Osteoblast (primary cell): ENCODE measurements at regions not wholly inside any gene's neighbourhood (a gene's known extent, or its start where the extent isn't known, plus 50 kb on each side); places are given as distances from the start of the nearest gene placed in this dataset.
"Not testable (repeated sequence)": the region's sequence is repeated elsewhere in the genome, so short reads cannot be mapped to it uniquely, and the experiment has no call there.

Experiments used
- DNase-seq: peaks from one replicate; pipeline ENCODE4 v3.0.0; 2011; ENCODE audit warnings: low spot score, mixed read lengths; ENCODE audit not compliant: insufficient read length; ENCODE audit errors: missing footprints
- H2AFZ ChIP-seq: 2 replicates; pipeline ENCODE4 v1.6.0; 2011; ENCODE audit warnings: mild to moderate bottlenecking, low read length
- H3K27ac ChIP-seq: 2 replicates; pipeline ENCODE4 v1.5.1; 2011; ENCODE audit warnings: mild to moderate bottlenecking, low read depth, low read length, moderate library complexity
- H3K27me3 ChIP-seq: 2 replicates; pipeline ENCODE4 v1.6.0; 2012; ENCODE audit warnings: mild to moderate bottlenecking, control low read depth, inconsistent platforms, low read length, moderate library complexity; ENCODE audit not compliant: insufficient read depth
- H3K36me3 ChIP-seq: 2 replicates; pipeline ENCODE4 v1.5.1; 2011; ENCODE audit warnings: mild to moderate bottlenecking, low read length, control low read depth, moderate library complexity; ENCODE audit not compliant: insufficient read depth
- H3K4me1 ChIP-seq: 2 replicates; pipeline ENCODE4 v1.5.1; 2011; ENCODE audit warnings: mild to moderate bottlenecking, low read length, control low read depth, moderate library complexity; ENCODE audit not compliant: insufficient read depth
- H3K4me2 ChIP-seq: 2 replicates; pipeline ENCODE4 v1.6.0; 2011; ENCODE audit warnings: mild to moderate bottlenecking, low read length; ENCODE audit not compliant: insufficient read depth
- H3K4me3 ChIP-seq: fragments of 200-600 bp; sonication (generic); 3 replicates; pipeline ENCODE4 v1.5.1; 2012; ENCODE audit warnings: mild to moderate bottlenecking, low read length, inconsistent platforms; ENCODE audit not compliant: insufficient read depth
- H3K79me2 ChIP-seq: 2 replicates; pipeline ENCODE4 v1.6.0; 2012; ENCODE audit warnings: mild to moderate bottlenecking, low read length, control low read depth, inconsistent platforms; ENCODE audit not compliant: insufficient read depth
- H3K9me3 ChIP-seq: 2 replicates; pipeline ENCODE4 v1.5.1; 2011; ENCODE audit warnings: low read depth, low read length, control low read depth
- H4K20me1 ChIP-seq: 2 replicates; pipeline ENCODE4 v1.6.0; 2012; ENCODE audit warnings: mild to moderate bottlenecking, low read length, control low read depth; ENCODE audit not compliant: insufficient read depth
- CTCF ChIP-seq: IDR thresholded peaks from 2 replicates; pipeline ENCODE4 v1.5.1; 2011; ENCODE audit warnings: mild to moderate bottlenecking, low read depth, low read length, moderate library complexity; ENCODE audit errors: extremely low read depth

GRCh38 chr3:106140431-106140830, 271.6 kb upstream of the CBLB start:
- no peaks in the 10 kb centered on the region for H3K79me2 ChIP-seq
- no peaks in the 10 kb centered on the region for H3K4me1 ChIP-seq
- no peak overlapping the region for H3K4me2 ChIP-seq
- H3K36me3 ChIP-seq = no peaks in the 10 kb centered on the region
- no peak for DNase-seq
- H3K27ac ChIP-seq = no peak overlapping the region
- no peaks in the 10 kb centered on the region for H4K20me1 ChIP-seq
- no peak for TF ChIP-seq CTCF
- H3K9me3 ChIP-seq = no peaks in the 10 kb centered on the region
- no peaks in the 10 kb centered on the region for H3K27me3 ChIP-seq
- H3K4me3 ChIP-seq = no peak overlapping the region
- no peak overlapping the region for H2AFZ ChIP-seq

GRCh38 chr3:106144030-106144429, 275.2 kb upstream of the CBLB start:
- no peaks in the 10 kb centered on the region for H3K9me3 ChIP-seq
- no peak overlapping the region for H3K4me3 ChIP-seq
- H3K27ac ChIP-seq = no peak overlapping the region
- no peak for TF ChIP-seq CTCF
- H3K4me1 ChIP-seq = no peaks in the 10 kb centered on the region
- DNase-seq = no peak
- H4K20me1 ChIP-seq = no peaks in the 10 kb centered on the region
- no peak overlapping the region for H3K4me2 ChIP-seq
- H3K36me3 ChIP-seq = no peaks in the 10 kb centered on the region
- H2AFZ ChIP-seq = no peak overlapping the region
- H3K27me3 ChIP-seq = no peaks in the 10 kb centered on the region
- H3K79me2 ChIP-seq = no peaks in the 10 kb centered on the region

GRCh38 chr3:106148440-106149082, 279.7 kb upstream of the CBLB start:
- not testable (repeated sequence) for H3K79me2 ChIP-seq, H3K9me3 ChIP-seq, H3K36me3 ChIP-seq, H3K4me2 ChIP-seq, H3K27ac ChIP-seq, H3K27me3 ChIP-seq, DNase-seq, H4K20me1 ChIP-seq, H3K4me3 ChIP-seq, H2AFZ ChIP-seq, H3K4me1 ChIP-seq

- Histone ChIP-seq H3K4me1 (no peaks in the 10 kb centered on the region), H4K20me1 (no peaks in the 10 kb centered on the region), H3K36me3 (no peaks in the 10 kb centered on the region), H3K9me3 (no peaks in the 10 kb centered on the region), H3K27ac (no peak overlapping the region), H3K4me3 (no peak overlapping the region), H3K4me2 (no peak overlapping the region), H3K79me2 (no peaks in the 10 kb centered on the region), H2AFZ (no peak overlapping the region), H3K27me3 (no peaks in the 10 kb centered on the region)
- no peak for TF ChIP-seq CTCF
- DNase-seq = no peak
Observed at GRCh38 chr3:106157411-106157810, 288.6 kb upstream of the CBLB start.
